Activated T-cell treated with anti-CD3 and anti-CD28 coated beads for 4 hours (primary cell): ENCODE measurements at regions not wholly inside any gene's neighbourhood (a gene's known extent, or its start where the extent isn't known, plus 50 kb on each side); places are given as distances from the start of the nearest gene placed in this dataset.

ENCODE experiments used
- DNase-seq: peaks from one replicate; pipeline ENCODE4 v3.0.0-alpha.2; 2020

GRCh38 chr6:168896321-168896720 lies 357.3 kb downstream of the THBS2 start:
- no peak for DNase-seq

GRCh38 chr6:168895102-168895812 lies 358.4 kb downstream of the THBS2 start:
- DNase-seq = peak; percentile 56

- no peak for DNase-seq
Measured at GRCh38 chr6:168892031-168892430, 361.6 kb downstream of the THBS2 start.

GRCh38 chr6:168890981-168891365 lies 362.7 kb downstream of the THBS2 start:
- no peak for DNase-seq

- no peak for DNase-seq
Measured at GRCh38 chr6:168890306-168890980, 363.2 kb downstream of the THBS2 start.

- DNase-seq = no peak
Measured at GRCh38 chr6:168888786-168889345, 364.8 kb downstream of the THBS2 start.

GRCh38 chr6:168888102-168888501 lies 365.5 kb downstream of the THBS2 start:
- DNase-seq = no peak

- no peak for DNase-seq
Measured at GRCh38 chr6:168887621-168888020, 366.0 kb downstream of the THBS2 start.

GRCh38 chr6:168886964-168887363 lies 366.7 kb downstream of the THBS2 start:
- no peak for DNase-seq

- DNase-seq = no peak
Measured at GRCh38 chr6:168885751-168886742, 367.6 kb downstream of the THBS2 start.

GRCh38 chr6:168885196-168885595 lies 368.4 kb downstream of the THBS2 start:
- DNase-seq = no peak

- peak; percentile 65 for DNase-seq
Measured at GRCh38 chr6:168884646-168885086, 369.0 kb downstream of the THBS2 start.

- DNase-seq = no peak
Measured at GRCh38 chr6:168884050-168884645, 369.5 kb downstream of the THBS2 start.

- no peak for DNase-seq
Measured at GRCh38 chr6:168883410-168884049, 370.1 kb downstream of the THBS2 start.

GRCh38 chr6:168880271-168880670 lies 373.4 kb downstream of the THBS2 start:
- DNase-seq = no peak

- no peak for DNase-seq
Measured at GRCh38 chr6:168877821-168878282, 375.8 kb downstream of the THBS2 start.

- DNase-seq = no peak
Measured at GRCh38 chr6:168876956-168877355, 376.7 kb downstream of the THBS2 start.

GRCh38 chr6:168875811-168876576 lies 377.7 kb downstream of the THBS2 start:
- no peak for DNase-seq

GRCh38 chr6:168874637-168875036 lies 379.0 kb downstream of the THBS2 start:
- no peak for DNase-seq

- no peak for DNase-seq
Measured at GRCh38 chr6:168873278-168874190, 380.1 kb downstream of the THBS2 start.
